Prostate gland (tissue), 2 donors: ENCODE measurements at regions not wholly inside any gene's neighbourhood (a gene's known extent, or its start where the extent isn't known, plus 50 kb on each side); places are given as distances from the start of the nearest gene placed in this dataset.

ENCODE experiments used
- CTCF ChIP-seq, 4 experiments: fragments of 200-600 bp in 2 of 4; fragments of 450-650 bp in 2 of 4; sonication (generic) in 2 of 4; IDR thresholded peaks; 1 replicate in 3 of 4; 2 replicates in 1 of 4; pipeline ENCODE4 v1.5.1; 2016 to 2019; ENCODE audit warnings: antibody characterized with exemption in 4 of 4, mild to moderate bottlenecking in 2 of 4, moderate library complexity in 2 of 4
- POLR2AphosphoS5 ChIP-seq: sonication (generic); formaldehyde crosslinking; IDR thresholded peaks from one replicate; pipeline ENCODE4 v1.6.1; 2017; ENCODE audit warnings: antibody characterized with exemption

- no peak for TF ChIP-seq CTCF (IDR thresholded peaks at IDR 0.05)
- no peak for TF ChIP-seq POLR2AphosphoS5
Measured at GRCh38 chr6:9520417-9521151, 894.3 kb downstream of the TFAP2A start.
